B cell (primary cell): ENCODE measurements at regions not wholly inside any gene's neighbourhood (a gene's known extent, or its start where the extent isn't known, plus 50 kb on each side); places are given as distances from the start of the nearest gene placed in this dataset.

Source experiments
- ATAC-seq: fragments of 200-7000 bp; cut with Tn5 transposase; one replicate; pipeline ENCODE4 v1.10.0; 2021; ENCODE audit warnings: low read depth, mild to moderate bottlenecking, moderate number of reproducible peaks, moderate library complexity
- CTCF ChIA-PET: fragments of 350-600 bp; sonication (Branson Sonifier 250); formaldehyde crosslinking; loops from one replicate; lab custom pipeline; 2021; ENCODE audit warnings: antibody characterized with exemption, inconsistent platforms; lab: Charles Lee
- POLR2A ChIA-PET: fragments of 350-600 bp; sonication (Branson Sonifier 250); formaldehyde crosslinking; loops from one replicate; lab custom pipeline; 2021; ENCODE audit warnings: antibody characterized with exemption; lab: Charles Lee
- DNase-seq: peaks from one replicate; pipeline ENCODE4 v3.0.0; 2013
- H2AFZ ChIP-seq: 2 replicates; pipeline ENCODE4 v1.6.1; 2012; ENCODE audit warnings: mild to moderate bottlenecking, low read depth, low read length; ENCODE audit not compliant: insufficient read depth, poor library complexity, severe bottlenecking
- H3K27ac ChIP-seq, 2 donors: 1 replicate in 1 of 2; 2 replicates in 1 of 2; pipeline ENCODE4 v1.5.1; 2012 to 2013; ENCODE audit warnings: low read length in 2 of 2, mild to moderate bottlenecking in 2 of 2, moderate library complexity in 1 of 2
- H3K27me3 ChIP-seq, 4 experiments: fragments of 200-600 bp in 1 of 4; sonication (generic) in 1 of 4; replicated peaks in 1 of 4; 1 replicate in 2 of 4; 2 replicates in 2 of 4; pipeline versions ENCODE4 v1.6.1 to v1.7.0; 2013 to 2016; ENCODE audit warnings: low read length in 3 of 4, mild to moderate bottlenecking in 2 of 4, mixed read lengths in 1 of 4, moderate library complexity in 1 of 4; ENCODE audit not compliant: insufficient read depth in 4 of 4, control insufficient read depth in 3 of 4; ENCODE audit errors: control extremely low read depth in 1 of 4
- H3K36me3 ChIP-seq, 2 experiments: replicated peaks in 1 of 2; 1 replicate in 1 of 2; 2 replicates in 1 of 2; pipeline versions ENCODE4 v1.6.1 to v1.7.1; 2013; ENCODE audit warnings: low read length in 1 of 2; ENCODE audit not compliant: insufficient read depth in 2 of 2, control insufficient read depth in 1 of 2; ENCODE audit errors: control extremely low read depth in 1 of 2, extremely low read depth in 1 of 2
- H3K4me1 ChIP-seq, 2 donors: fragments of 200-600 bp in 1 of 2; sonication (generic) in 1 of 2; 1 replicate in 1 of 2; 2 replicates in 1 of 2; pipeline versions ENCODE4 v1.5.1 to v1.6.1; 2013 to 2017; ENCODE audit warnings: low read length in 2 of 2; ENCODE audit not compliant: control insufficient read depth in 2 of 2, insufficient read depth in 2 of 2
- H3K4me2 ChIP-seq: replicated peaks from 2 replicates; pipeline ENCODE3; 2012; ENCODE audit warnings: mild to moderate bottlenecking, low read depth, low read length; ENCODE audit not compliant: poor library complexity, severe bottlenecking
- H3K4me3 ChIP-seq, 5 experiments: fragments of 200-600 bp in 1 of 5; sonication (generic) in 1 of 5; 1 replicate in 3 of 5; 2 replicates in 2 of 5; pipeline versions ENCODE4 v1.5.1 to v1.7.0; 2011 to 2016; ENCODE audit warnings: low read length in 4 of 5, mild to moderate bottlenecking in 4 of 5, low read depth in 2 of 5, control low read depth in 1 of 5, moderate library complexity in 1 of 5; ENCODE audit not compliant: insufficient read depth in 1 of 5; ENCODE audit errors: control extremely low read depth in 1 of 5, extremely low read depth in 1 of 5
- H3K79me2 ChIP-seq: fragments of 200-600 bp; sonication (generic); one replicate; pipeline ENCODE4 v1.6.0; 2016; ENCODE audit warnings: low read length; ENCODE audit not compliant: control insufficient read depth, insufficient read depth
- H3K9ac ChIP-seq: fragments of 200-600 bp; sonication (generic); 2 replicates; pipeline ENCODE4 v1.6.1; 2017; ENCODE audit warnings: mild to moderate bottlenecking, low read length, moderate library complexity
- H3K9me3 ChIP-seq, 3 donors: one replicate each; pipeline versions ENCODE4 v1.6.1 to v1.7.1; 2013; ENCODE audit warnings: low read length in 2 of 3; ENCODE audit not compliant: control insufficient read depth in 2 of 3, insufficient read depth in 1 of 3; ENCODE audit errors: control extremely low read depth in 1 of 3
- H4K20me1 ChIP-seq: 2 replicates; pipeline ENCODE4 v1.6.0; 2012; ENCODE audit warnings: mild to moderate bottlenecking, low read length; ENCODE audit not compliant: insufficient read depth, control insufficient read depth, poor library complexity, severe bottlenecking
- H3K27ac Mint-ChIP-seq: one replicate; pipeline ENCODE4 v1.8.0; 2021; ENCODE audit warnings: mixed read lengths
- H3K27me3 Mint-ChIP-seq: one replicate; pipeline ENCODE4 v1.8.0; 2021; ENCODE audit warnings: mixed read lengths
- H3K4me1 Mint-ChIP-seq: one replicate; pipeline ENCODE4 v1.8.0; 2021; ENCODE audit warnings: mixed read lengths
- H3K4me3 Mint-ChIP-seq: one replicate; pipeline ENCODE4 v1.8.0; 2021; ENCODE audit warnings: mixed read lengths
- H3K9me3 Mint-ChIP-seq: one replicate; pipeline ENCODE4 v1.8.0; 2022; ENCODE audit warnings: mixed read lengths; ENCODE audit not compliant: insufficient read depth
- EZH2 ChIP-seq: IDR thresholded peaks from 2 replicates; pipeline ENCODE4 v1.6.1; 2012; ENCODE audit warnings: borderline replicate concordance, low read depth, mild to moderate bottlenecking, moderate library complexity, low read length; ENCODE audit not compliant: insufficient read depth, poor library complexity, severe bottlenecking
- intact Hi-C: fragments of 100-400 bp; cut with micrococcal nuclease; formaldehyde crosslinking; loops from one replicate; pipeline ENCODE4 v1.10.0; 2022
- TF ChIP-seq, protein P1 (sequence below): fragments of 200-600 bp; IDR thresholded peaks from one replicate; pipeline ENCODE4 v1.8.0; 2022; ENCODE audit warnings: antibody characterized with exemption, mild to moderate bottlenecking

- no peaks in the 10 kb centered on the region for H3K27me3 Mint-ChIP-seq
- no peak overlapping the region for H3K4me2 ChIP-seq
- no peak for ATAC-seq
- no peak overlapping the region for H3K9ac ChIP-seq
- intact Hi-C loops: no loop called here
- CTCF ChIA-PET: no interaction called here
- H3K4me3 ChIP-seq: no peak overlapping the region
- H3K9me3 ChIP-seq: no peaks in the 10 kb centered on the region
- POLR2A ChIA-PET: no interaction called here
- H3K79me2 ChIP-seq: no peaks in the 10 kb centered on the region
- no peak overlapping the region for H3K4me3 Mint-ChIP-seq
- TF ChIP-seq EZH2: no peak
- TF ChIP-seq, protein P1, sequence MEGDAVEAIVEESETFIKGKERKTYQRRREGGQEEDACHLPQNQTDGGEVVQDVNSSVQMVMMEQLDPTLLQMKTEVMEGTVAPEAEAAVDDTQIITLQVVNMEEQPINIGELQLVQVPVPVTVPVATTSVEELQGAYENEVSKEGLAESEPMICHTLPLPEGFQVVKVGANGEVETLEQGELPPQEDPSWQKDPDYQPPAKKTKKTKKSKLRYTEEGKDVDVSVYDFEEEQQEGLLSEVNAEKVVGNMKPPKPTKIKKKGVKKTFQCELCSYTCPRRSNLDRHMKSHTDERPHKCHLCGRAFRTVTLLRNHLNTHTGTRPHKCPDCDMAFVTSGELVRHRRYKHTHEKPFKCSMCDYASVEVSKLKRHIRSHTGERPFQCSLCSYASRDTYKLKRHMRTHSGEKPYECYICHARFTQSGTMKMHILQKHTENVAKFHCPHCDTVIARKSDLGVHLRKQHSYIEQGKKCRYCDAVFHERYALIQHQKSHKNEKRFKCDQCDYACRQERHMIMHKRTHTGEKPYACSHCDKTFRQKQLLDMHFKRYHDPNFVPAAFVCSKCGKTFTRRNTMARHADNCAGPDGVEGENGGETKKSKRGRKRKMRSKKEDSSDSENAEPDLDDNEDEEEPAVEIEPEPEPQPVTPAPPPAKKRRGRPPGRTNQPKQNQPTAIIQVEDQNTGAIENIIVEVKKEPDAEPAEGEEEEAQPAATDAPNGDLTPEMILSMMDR: no peak
- H3K27ac Mint-ChIP-seq: no peak overlapping the region
- no peak overlapping the region for H3K27ac ChIP-seq
- no peaks in the 10 kb centered on the region for H3K9me3 Mint-ChIP-seq
- H3K4me1 ChIP-seq: no peaks in the 10 kb centered on the region
- H2AFZ ChIP-seq: no peak overlapping the region
- H4K20me1 ChIP-seq: no peaks in the 10 kb centered on the region
- DNase-seq: no peak
- no peaks in the 10 kb centered on the region for H3K4me1 Mint-ChIP-seq
- H3K27me3 ChIP-seq: no peaks in the 10 kb centered on the region
- no peaks in the 10 kb centered on the region for H3K36me3 ChIP-seq
Observed at GRCh38 chr3:20741381-20741780, 555.4 kb upstream of the SGO1 start.

DNA sequence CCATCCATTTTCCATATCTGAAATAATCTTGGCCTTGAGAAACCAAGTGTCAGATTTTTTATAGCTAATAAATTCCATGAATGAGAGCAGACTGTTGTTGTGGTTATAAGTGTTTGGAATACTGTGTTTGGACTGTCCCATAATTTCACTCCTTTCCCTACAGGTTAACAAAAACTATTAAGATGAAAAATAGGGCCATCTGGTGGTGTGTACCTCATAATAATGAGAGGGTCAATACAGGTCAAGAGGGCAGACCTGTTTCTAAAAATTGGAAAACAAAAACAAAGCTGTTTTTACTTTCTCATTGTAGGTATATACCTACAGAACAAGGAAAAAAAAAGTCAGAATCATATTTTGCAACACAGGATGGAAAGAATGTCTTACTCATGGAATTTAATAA is 553.8 kb upstream of the SGO1 start:
- CTCF ChIA-PET: no interaction called here
- H3K9ac ChIP-seq: no peak overlapping the region
- no peak for ATAC-seq
- H3K79me2 ChIP-seq: no peaks in the 10 kb centered on the region
- POLR2A ChIA-PET: no interaction called here
- no peaks in the 10 kb centered on the region for H3K27me3 ChIP-seq
- H3K4me2 ChIP-seq: no peak overlapping the region
- no peaks in the 10 kb centered on the region for H4K20me1 ChIP-seq
- no peak overlapping the region for H2AFZ ChIP-seq
- no peaks in the 10 kb centered on the region for H3K4me1 Mint-ChIP-seq
- no peaks in the 10 kb centered on the region for H3K36me3 ChIP-seq
- no peaks in the 10 kb centered on the region for H3K27me3 Mint-ChIP-seq
- no peaks in the 10 kb centered on the region for H3K9me3 ChIP-seq
- DNase-seq: no peak
- H3K27ac ChIP-seq: no peak overlapping the region
- TF ChIP-seq EZH2: no peak
- TF ChIP-seq, protein P1: no peak
- H3K4me3 Mint-ChIP-seq: no peak overlapping the region
- intact Hi-C loops: no loop called here
- no peak overlapping the region for H3K27ac Mint-ChIP-seq
- H3K4me3 ChIP-seq: no peak overlapping the region
- H3K9me3 Mint-ChIP-seq: no peaks in the 10 kb centered on the region
- no peaks in the 10 kb centered on the region for H3K4me1 ChIP-seq
